ENCODE measurements at regions not wholly inside any gene's neighbourhood (a gene's known extent, or its start where the extent isn't known, plus 50 kb on each side); places are given as distances from the start of the nearest gene placed in this dataset.

DNA sequence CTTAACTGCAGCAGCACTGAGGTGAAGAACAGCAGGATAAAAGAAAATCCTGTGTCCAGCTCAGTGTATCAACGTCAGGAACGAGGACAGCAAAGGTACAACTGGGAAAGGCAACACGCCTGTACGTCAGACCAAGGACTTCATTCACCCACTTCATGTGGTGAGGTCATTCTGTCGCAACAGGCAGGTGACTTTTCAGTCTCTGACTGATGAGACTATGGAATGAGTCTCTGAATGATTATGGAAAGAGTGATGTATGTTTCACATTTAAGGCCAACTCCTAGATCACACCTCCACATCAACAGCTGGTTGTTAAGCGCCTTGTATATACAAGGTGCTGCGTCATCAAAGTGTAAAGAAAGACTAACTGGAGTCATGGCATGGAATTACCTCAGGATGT lies 297.6 kb upstream of the SP8 start:
- no peak overlapping the region for H3K27ac ChIP-seq (ENCODE audit: low read length)
- no peaks in the 10 kb centered on the region for H3K4me1 ChIP-seq (ENCODE audit: low read length)
- H3K27me3 ChIP-seq (replicated peaks; ENCODE audit: insufficient read depth, low read length) = no peaks in the 10 kb centered on the region
- H4K20me1 ChIP-seq (ENCODE audit: insufficient read depth, low read length) = no peaks in the 10 kb centered on the region
- no peak overlapping the region for H3K9ac ChIP-seq (ENCODE audit: low read length)
- H3K4me2 ChIP-seq (ENCODE audit: low read depth, low read length) = no peak overlapping the region
- no peak overlapping the region for H3K4me3 ChIP-seq (ENCODE audit: low read length)
- no peaks in the 10 kb centered on the region for H3K9me3 ChIP-seq (replicated peaks; ENCODE audit: insufficient read depth, low read length)
- no peaks in the 10 kb centered on the region for H3K79me2 ChIP-seq (ENCODE audit: low read length)
- no peaks in the 10 kb centered on the region for H3F3A ChIP-seq (ENCODE audit: insufficient read depth, low read length)
- DNase-seq = no peak
- TF ChIP-seq EZH2 (optimal IDR thresholded peaks at IDR 0.05; ENCODE audit: low read depth, low read length) (no peak), EZH2phosphoT487 (IDR thresholded peaks at IDR 0.05; ENCODE audit: low read length) (no peak)
- TF ChIP-seq, protein P1, sequence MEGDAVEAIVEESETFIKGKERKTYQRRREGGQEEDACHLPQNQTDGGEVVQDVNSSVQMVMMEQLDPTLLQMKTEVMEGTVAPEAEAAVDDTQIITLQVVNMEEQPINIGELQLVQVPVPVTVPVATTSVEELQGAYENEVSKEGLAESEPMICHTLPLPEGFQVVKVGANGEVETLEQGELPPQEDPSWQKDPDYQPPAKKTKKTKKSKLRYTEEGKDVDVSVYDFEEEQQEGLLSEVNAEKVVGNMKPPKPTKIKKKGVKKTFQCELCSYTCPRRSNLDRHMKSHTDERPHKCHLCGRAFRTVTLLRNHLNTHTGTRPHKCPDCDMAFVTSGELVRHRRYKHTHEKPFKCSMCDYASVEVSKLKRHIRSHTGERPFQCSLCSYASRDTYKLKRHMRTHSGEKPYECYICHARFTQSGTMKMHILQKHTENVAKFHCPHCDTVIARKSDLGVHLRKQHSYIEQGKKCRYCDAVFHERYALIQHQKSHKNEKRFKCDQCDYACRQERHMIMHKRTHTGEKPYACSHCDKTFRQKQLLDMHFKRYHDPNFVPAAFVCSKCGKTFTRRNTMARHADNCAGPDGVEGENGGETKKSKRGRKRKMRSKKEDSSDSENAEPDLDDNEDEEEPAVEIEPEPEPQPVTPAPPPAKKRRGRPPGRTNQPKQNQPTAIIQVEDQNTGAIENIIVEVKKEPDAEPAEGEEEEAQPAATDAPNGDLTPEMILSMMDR (IDR thresholded peaks at IDR 0.05; ENCODE audit: low read length) = no peak
- H3K36me3 ChIP-seq (replicated peaks; ENCODE audit: insufficient read depth, low read length) = no peaks in the 10 kb centered on the region
- no peaks in the 10 kb centered on the region for H3K9me2 ChIP-seq (replicated peaks; ENCODE audit: insufficient read depth, low read length)
- no peak overlapping the region for H2AFZ ChIP-seq (ENCODE audit: low read length)

DNA sequence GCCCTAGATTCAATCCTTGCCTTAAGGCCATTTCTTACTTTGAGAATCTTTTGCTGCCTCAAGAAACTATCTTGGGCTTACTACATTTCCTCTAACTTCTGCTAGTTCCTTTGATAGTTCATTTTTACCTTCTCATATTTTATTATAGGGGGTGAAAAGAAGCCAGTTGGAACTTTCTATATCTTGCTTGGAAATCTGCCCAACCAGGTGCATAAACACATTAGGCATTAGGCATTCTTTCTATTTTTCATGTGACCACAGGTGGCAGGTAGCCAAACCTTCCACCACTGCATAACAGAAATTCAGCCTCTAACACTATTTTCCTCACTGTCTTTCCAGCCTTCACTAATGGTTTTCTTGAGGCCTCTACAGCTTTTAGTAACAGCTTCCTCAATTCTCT lies 300.0 kb upstream of the SP8 start:
- Histone ChIP-seq H3K9ac (ENCODE audit: low read length) (no peak overlapping the region), H3K36me3 (replicated peaks; ENCODE audit: insufficient read depth, low read length) (no peaks in the 10 kb centered on the region), H3K9me2 (replicated peaks; ENCODE audit: insufficient read depth, low read length) (no peaks in the 10 kb centered on the region), H2AFZ (ENCODE audit: low read length) (no peak overlapping the region), H3F3A (ENCODE audit: insufficient read depth, low read length) (no peaks in the 10 kb centered on the region), H4K20me1 (ENCODE audit: insufficient read depth, low read length) (no peaks in the 10 kb centered on the region), H3K4me1 (ENCODE audit: low read length) (no peaks in the 10 kb centered on the region), H3K27ac (ENCODE audit: low read length) (no peak overlapping the region), H3K4me2 (ENCODE audit: low read depth, low read length) (no peak overlapping the region), H3K4me3 (ENCODE audit: low read length) (no peak overlapping the region), H3K27me3 (replicated peaks; ENCODE audit: insufficient read depth, low read length) (no peaks in the 10 kb centered on the region), H3K79me2 (ENCODE audit: low read length) (no peaks in the 10 kb centered on the region), H3K9me3 (replicated peaks; ENCODE audit: insufficient read depth, low read length) (no peaks in the 10 kb centered on the region)
- peak; percentile 43 for DNase-seq
- TF ChIP-seq EZH2 (optimal IDR thresholded peaks at IDR 0.05; ENCODE audit: low read depth, low read length) (no peak), EZH2phosphoT487 (IDR thresholded peaks at IDR 0.05; ENCODE audit: low read length) (no peak)
- TF ChIP-seq, protein P1 (IDR thresholded peaks at IDR 0.05; ENCODE audit: low read length) = no peak

DNA sequence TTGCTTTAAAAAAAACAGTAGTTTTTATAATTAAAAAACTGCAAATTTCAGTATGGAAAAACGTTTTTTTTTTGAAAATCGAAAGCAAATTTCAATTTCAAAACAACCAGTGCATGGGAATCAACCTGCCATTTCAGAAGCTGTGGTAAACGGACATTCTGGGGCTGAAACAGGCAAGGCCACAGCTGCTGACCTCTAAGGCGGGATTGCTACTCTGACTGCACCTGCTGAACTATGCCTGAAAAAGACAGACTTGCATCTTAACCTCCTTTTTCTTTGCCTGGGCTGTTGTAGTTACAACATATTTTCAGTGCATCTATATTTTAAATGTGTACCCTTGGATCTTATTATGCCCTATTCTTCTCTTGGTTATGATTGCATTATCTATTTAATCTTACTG lies 303.0 kb upstream of the SP8 start:
- Histone ChIP-seq H3K79me2 (ENCODE audit: low read length) (no peaks in the 10 kb centered on the region), H3K9ac (ENCODE audit: low read length) (no peak overlapping the region), H3K9me2 (replicated peaks; ENCODE audit: insufficient read depth, low read length) (no peaks in the 10 kb centered on the region), H3K36me3 (replicated peaks; ENCODE audit: insufficient read depth, low read length) (no peaks in the 10 kb centered on the region), H3K4me2 (ENCODE audit: low read depth, low read length) (no peak overlapping the region), H3K27me3 (replicated peaks; ENCODE audit: insufficient read depth, low read length) (no peaks in the 10 kb centered on the region), H3F3A (ENCODE audit: insufficient read depth, low read length) (no peaks in the 10 kb centered on the region), H3K4me1 (ENCODE audit: low read length) (no peaks in the 10 kb centered on the region), H3K27ac (ENCODE audit: low read length) (no peak overlapping the region), H3K9me3 (replicated peaks; ENCODE audit: insufficient read depth, low read length) (no peaks in the 10 kb centered on the region), H2AFZ (ENCODE audit: low read length) (no peak overlapping the region), H3K4me3 (ENCODE audit: low read length) (no peak overlapping the region), H4K20me1 (ENCODE audit: insufficient read depth, low read length) (no peaks in the 10 kb centered on the region)
- TF ChIP-seq, protein P1 (IDR thresholded peaks at IDR 0.05; ENCODE audit: low read length) = no peak
- TF ChIP-seq EZH2phosphoT487 (IDR thresholded peaks at IDR 0.05; ENCODE audit: low read length) (no peak), EZH2 (optimal IDR thresholded peaks at IDR 0.05; ENCODE audit: low read depth, low read length) (no peak)
- DNase-seq = peak; percentile 27

All from MM.1S (cell line).